ENCODE measurements at regions not wholly inside any gene's neighbourhood (a gene's known extent, or its start where the extent isn't known, plus 50 kb on each side); places are given as distances from the start of the nearest gene placed in this dataset.

GRCh38 chr11:22984045-22984444 is 123.8 kb upstream of the CCDC179 start:
- TF ChIP-seq, protein P1, sequence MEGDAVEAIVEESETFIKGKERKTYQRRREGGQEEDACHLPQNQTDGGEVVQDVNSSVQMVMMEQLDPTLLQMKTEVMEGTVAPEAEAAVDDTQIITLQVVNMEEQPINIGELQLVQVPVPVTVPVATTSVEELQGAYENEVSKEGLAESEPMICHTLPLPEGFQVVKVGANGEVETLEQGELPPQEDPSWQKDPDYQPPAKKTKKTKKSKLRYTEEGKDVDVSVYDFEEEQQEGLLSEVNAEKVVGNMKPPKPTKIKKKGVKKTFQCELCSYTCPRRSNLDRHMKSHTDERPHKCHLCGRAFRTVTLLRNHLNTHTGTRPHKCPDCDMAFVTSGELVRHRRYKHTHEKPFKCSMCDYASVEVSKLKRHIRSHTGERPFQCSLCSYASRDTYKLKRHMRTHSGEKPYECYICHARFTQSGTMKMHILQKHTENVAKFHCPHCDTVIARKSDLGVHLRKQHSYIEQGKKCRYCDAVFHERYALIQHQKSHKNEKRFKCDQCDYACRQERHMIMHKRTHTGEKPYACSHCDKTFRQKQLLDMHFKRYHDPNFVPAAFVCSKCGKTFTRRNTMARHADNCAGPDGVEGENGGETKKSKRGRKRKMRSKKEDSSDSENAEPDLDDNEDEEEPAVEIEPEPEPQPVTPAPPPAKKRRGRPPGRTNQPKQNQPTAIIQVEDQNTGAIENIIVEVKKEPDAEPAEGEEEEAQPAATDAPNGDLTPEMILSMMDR (conservative IDR thresholded peaks at IDR 0.05 in 1 of 2, IDR thresholded peaks at IDR 0.05 in 1 of 2; ENCODE audit: low read depth in 1 of 2, low read length in 2 of 2): no peak
- TF ChIP-seq EZH2 (IDR thresholded peaks at IDR 0.05; ENCODE audit: low read length, missing control alignments): no peak
